ENCODE measurements at regions not wholly inside any gene's neighbourhood (a gene's known extent, or its start where the extent isn't known, plus 50 kb on each side); places are given as distances from the start of the nearest gene placed in this dataset.

GRCh38 chr14:98551028-98551427 lies 721.0 kb downstream of the BCL11B start:
- DNase-seq, result no peak

GRCh38 chr14:98555440-98555839 lies 716.6 kb downstream of the BCL11B start:
- DNase-seq, result no peak

GRCh38 chr14:98564006-98564405 lies 708.0 kb downstream of the BCL11B start:
- no peak for DNase-seq

- no peak for DNase-seq
Measured at GRCh38 chr14:98564541-98564940, 707.5 kb downstream of the BCL11B start.

- no peak for DNase-seq
Measured at GRCh38 chr14:98571104-98571503, 700.9 kb downstream of the BCL11B start.

GRCh38 chr14:98573082-98573481 lies 698.9 kb downstream of the BCL11B start:
- no peak for DNase-seq

GRCh38 chr14:98576463-98576862 lies 695.5 kb downstream of the BCL11B start:
- no peak for DNase-seq

GRCh38 chr14:98578204-98578603 lies 693.8 kb downstream of the BCL11B start:
- no peak for DNase-seq

- no peak for DNase-seq
Measured at GRCh38 chr14:98579140-98579539, 692.9 kb downstream of the BCL11B start.

GRCh38 chr14:98580131-98580678 lies 691.8 kb downstream of the BCL11B start:
- DNase-seq, result no peak

- no peak for DNase-seq
Measured at GRCh38 chr14:98582276-98582675, 689.7 kb downstream of the BCL11B start.

- no peak for DNase-seq
Measured at GRCh38 chr14:98591161-98591560, 680.8 kb downstream of the BCL11B start.

GRCh38 chr14:98592611-98593170 lies 679.3 kb downstream of the BCL11B start:
- no peak for DNase-seq

- DNase-seq, result no peak
Measured at GRCh38 chr14:98593361-98593761, 678.6 kb downstream of the BCL11B start.

GRCh38 chr14:98594156-98594555 lies 677.8 kb downstream of the BCL11B start:
- DNase-seq, result no peak

- DNase-seq, result no peak
Measured at GRCh38 chr14:98598576-98598975, 673.4 kb downstream of the BCL11B start.

- no peak for DNase-seq
Measured at GRCh38 chr14:98599082-98599481, 672.9 kb downstream of the BCL11B start.

- DNase-seq, result no peak
Measured at GRCh38 chr14:98602983-98603382, 669.0 kb downstream of the BCL11B start.

GRCh38 chr14:98605043-98605442 lies 667.0 kb downstream of the BCL11B start:
- no peak for DNase-seq

- DNase-seq, result no peak
Measured at GRCh38 chr14:98606041-98606640, 665.9 kb downstream of the BCL11B start.

- no peak for DNase-seq
Measured at GRCh38 chr14:98606816-98607215, 665.2 kb downstream of the BCL11B start.

- DNase-seq, result no peak
Measured at GRCh38 chr14:98607341-98607910, 664.6 kb downstream of the BCL11B start.

GRCh38 chr14:98608071-98609060 lies 663.6 kb downstream of the BCL11B start:
- no peak for DNase-seq

Data from SHP77 (cell line).